CD4-positive, CD25-positive, alpha-beta regulatory T cell (primary cell): ENCODE measurements at regions not wholly inside any gene's neighbourhood (a gene's known extent, or its start where the extent isn't known, plus 50 kb on each side); places are given as distances from the start of the nearest gene placed in this dataset.

ENCODE experiments used
- ATAC-seq, 2 donors: fragments of 150-1000 bp; cut with Tn5 transposase; one replicate each; pipeline ENCODE4 v1.10.0; 2021; ENCODE audit warnings: low read depth in 2 of 2, moderate number of reproducible peaks in 2 of 2, moderate library complexity in 1 of 2
- DNase-seq, 3 donors: peaks; one replicate each; pipeline versions ENCODE4 v3.0.0 to v3.0.0-alpha.2; 2012 to 2022; ENCODE audit warnings: mixed read lengths in 1 of 3
- H3K27ac ChIP-seq: one replicate; pipeline ENCODE4 v1.7.0; 2013; ENCODE audit warnings: mild to moderate bottlenecking, low read length; ENCODE audit not compliant: insufficient read depth, poor library complexity, severe bottlenecking
- H3K27me3 ChIP-seq: one replicate; pipeline ENCODE4 v1.7.0; 2013; ENCODE audit warnings: low read length; ENCODE audit not compliant: control insufficient read depth, insufficient read depth
- H3K36me3 ChIP-seq: one replicate; pipeline ENCODE4 v1.7.0; 2013; ENCODE audit warnings: mild to moderate bottlenecking, low read length, moderate library complexity; ENCODE audit not compliant: control insufficient read depth, insufficient read depth
- H3K4me1 ChIP-seq: 2 replicates; pipeline ENCODE4 v1.7.0; 2013; ENCODE audit warnings: mild to moderate bottlenecking, low read length; ENCODE audit not compliant: insufficient read depth, control insufficient read depth, poor library complexity, severe bottlenecking
- H3K4me3 ChIP-seq: one replicate; pipeline ENCODE4 v1.7.0; 2013; ENCODE audit warnings: low read depth, mild to moderate bottlenecking, low read length, moderate library complexity
- H3K9me3 ChIP-seq, 2 experiments: 1 replicate in 1 of 2; 2 replicates in 1 of 2; pipeline ENCODE4 v1.7.0; 2013; ENCODE audit warnings: low read length in 2 of 2, mild to moderate bottlenecking in 1 of 2, moderate library complexity in 1 of 2; ENCODE audit not compliant: control insufficient read depth in 2 of 2
- H3K27ac Mint-ChIP-seq, 3 donors: one replicate each; pipeline ENCODE4 v1.8.0; 2020 to 2022; ENCODE audit warnings: mild to moderate bottlenecking in 3 of 3, mixed read lengths in 3 of 3, moderate library complexity in 2 of 3
- H3K27me3 Mint-ChIP-seq: one replicate; pipeline ENCODE4 v1.8.0; 2022; ENCODE audit warnings: mild to moderate bottlenecking, mixed read lengths
- H3K36me3 Mint-ChIP-seq: one replicate; pipeline ENCODE4 v1.8.0; 2020; ENCODE audit warnings: mixed read lengths
- H3K4me1 Mint-ChIP-seq, 4 donors: one replicate each; pipeline ENCODE4 v1.8.0; 2020 to 2022; ENCODE audit warnings: mixed read lengths in 4 of 4, mild to moderate bottlenecking in 1 of 4
- H3K4me3 Mint-ChIP-seq, 4 donors: one replicate each; pipeline ENCODE4 v1.8.0; 2020 to 2022; ENCODE audit warnings: mild to moderate bottlenecking in 4 of 4, mixed read lengths in 4 of 4, moderate library complexity in 3 of 4
- H3K9me3 Mint-ChIP-seq, 7 donors: one replicate each; pipeline ENCODE4 v1.8.0; 2020 to 2022; ENCODE audit warnings: mixed read lengths in 7 of 7, mild to moderate bottlenecking in 3 of 7, moderate library complexity in 2 of 7

GRCh38 chr11:44670794-44671193 lies 56.0 kb upstream of the TSPAN18 start:
- Histone ChIP-seq H3K9me3 (peaks cover 0 to 5% of the 10 kb centered on the region in 2 experiments), H3K27me3 (peaks cover 5% of the 10 kb centered on the region), H3K4me1 (no peaks in the 10 kb centered on the region), H3K27ac (no peak overlapping the region), H3K4me3 (no peak overlapping the region), H3K36me3 (no peaks in the 10 kb centered on the region)
- Mint-ChIP-seq H3K36me3 (no peaks in the 10 kb centered on the region), H3K27ac (no peak overlapping the region), H3K9me3 (peaks cover 0 to 12% (median 2%) of the 10 kb centered on the region in 7 donors), H3K4me3 (no peak overlapping the region), H3K4me1 (peaks cover 0 to 10% (median 7%) of the 10 kb centered on the region in 4 donors), H3K27me3 (peaks cover 21% of the 10 kb centered on the region)
- ATAC-seq, result no peak
- DNase-seq, result no peak

GRCh38 chr11:44671234-44671633 lies 55.5 kb upstream of the TSPAN18 start:
- Mint-ChIP-seq H3K9me3 (peaks cover 0 to 12% (median 2%) of the 10 kb centered on the region in 7 donors), H3K4me3 (no peak overlapping the region), H3K27me3 (peaks cover 21% of the 10 kb centered on the region), H3K4me1 (peaks cover 0 to 10% (median 6%) of the 10 kb centered on the region in 4 donors), H3K36me3 (no peaks in the 10 kb centered on the region), H3K27ac (no peak overlapping the region)
- Histone ChIP-seq H3K4me1 (no peaks in the 10 kb centered on the region), H3K27me3 (peaks cover 5% of the 10 kb centered on the region), H3K36me3 (no peaks in the 10 kb centered on the region), H3K9me3 (peaks cover 0 to 5% of the 10 kb centered on the region in 2 experiments), H3K4me3 (no peak overlapping the region), H3K27ac (no peak overlapping the region)
- ATAC-seq (no peak), DNase-seq (no peak)

- H3K4me1 ChIP-seq, result no peaks in the 10 kb centered on the region
- H3K27me3 ChIP-seq, result no peaks in the 10 kb centered on the region
- H3K4me3 Mint-ChIP-seq, result no peak overlapping the region
- peaks cover 11% of the 10 kb centered on the region for H3K27me3 Mint-ChIP-seq
- no peaks in the 10 kb centered on the region for H3K36me3 Mint-ChIP-seq
- peaks cover 0 to 5% of the 10 kb centered on the region in 2 experiments for H3K9me3 ChIP-seq
- no peaks in the 10 kb centered on the region for H3K36me3 ChIP-seq
- no peak overlapping the region for H3K4me3 ChIP-seq
- no peak overlapping the region for H3K27ac ChIP-seq
- DNase-seq (no peak), ATAC-seq (no peak)
- peak overlapping the region in 1 of 3 donors; percentile 10 for H3K27ac Mint-ChIP-seq
- peaks cover 0 to 12% (median 2%) of the 10 kb centered on the region in 7 donors for H3K9me3 Mint-ChIP-seq
- peaks cover 6 to 10% (median 8%) of the 10 kb centered on the region in 4 donors for H3K4me1 Mint-ChIP-seq
These were observed 53.1 kb upstream of the TSPAN18 start for GRCh38 chr11:44673688-44674087.

- H3K4me3 Mint-ChIP-seq, result no peak overlapping the region
- H3K4me1 Mint-ChIP-seq, result peaks cover 10 to 19% (median 12%) of the 10 kb centered on the region in 4 donors
These were observed 52.0 kb upstream of the TSPAN18 start for GRCh38 chr11:44674809-44675208.

GRCh38 chr11:44675906-44676305 lies 50.9 kb upstream of the TSPAN18 start:
- no peaks in the 10 kb centered on the region for H3K36me3 ChIP-seq
- H3K27me3 Mint-ChIP-seq, result no peaks in the 10 kb centered on the region
- H3K27me3 ChIP-seq, result no peaks in the 10 kb centered on the region
- no peak overlapping the region for H3K4me3 ChIP-seq
- no peak overlapping the region for H3K4me3 Mint-ChIP-seq
- H3K27ac ChIP-seq, result no peak overlapping the region
- H3K27ac Mint-ChIP-seq, result no peak overlapping the region
- H3K9me3 Mint-ChIP-seq, result peaks cover 0 to 8% (median 2%) of the 10 kb centered on the region in 7 donors
- DNase-seq, result no peak
- H3K36me3 Mint-ChIP-seq, result no peaks in the 10 kb centered on the region
- no peak for ATAC-seq
- H3K9me3 ChIP-seq, result peaks cover 0 to 5% of the 10 kb centered on the region in 2 experiments
- peaks cover 12 to 30% (median 18%) of the 10 kb centered on the region in 4 donors for H3K4me1 Mint-ChIP-seq
- H3K4me1 ChIP-seq, result peaks cover 14% of the 10 kb centered on the region

More at GRCh38 chr11:44674809-44675208, 52.0 kb upstream of the TSPAN18 start:
- no peak overlapping the region for H3K27ac ChIP-seq
- ATAC-seq (no peak), DNase-seq (peak in 1 of 3 donors; percentile 16)
- no peak overlapping the region for H3K4me3 ChIP-seq
- no peaks in the 10 kb centered on the region for H3K27me3 ChIP-seq
- no peak overlapping the region for H3K27ac Mint-ChIP-seq
- H3K9me3 Mint-ChIP-seq, result peaks cover 0 to 12% (median 2%) of the 10 kb centered on the region in 7 donors
- no peaks in the 10 kb centered on the region for H3K36me3 Mint-ChIP-seq
- H3K9me3 ChIP-seq, result peaks cover 0 to 5% of the 10 kb centered on the region in 2 experiments
- peaks cover 3% of the 10 kb centered on the region for H3K4me1 ChIP-seq
- no peaks in the 10 kb centered on the region for H3K36me3 ChIP-seq
- peaks cover 3% of the 10 kb centered on the region for H3K27me3 Mint-ChIP-seq
